CD4-positive, alpha-beta T cell treated with Interleukin-12 subunit alpha and Interleukin-12 subunit beta, for 1 hour (primary cell): ENCODE measurements at regions not wholly inside any gene's neighbourhood (a gene's known extent, or its start where the extent isn't known, plus 50 kb on each side); places are given as distances from the start of the nearest gene placed in this dataset.

Source experiments
- DNase-seq: peaks from one replicate; pipeline ENCODE4 v3.0.0-alpha.2; 2020

GRCh38 chr11:116431842-116432241, 340.9 kb downstream of the BUD13 start:
- no peak for DNase-seq

GRCh38 chr11:116428638-116428975, 344.2 kb downstream of the BUD13 start:
- DNase-seq, result no peak

GRCh38 chr11:116427903-116428637, 344.7 kb downstream of the BUD13 start:
- DNase-seq, result no peak

- DNase-seq, result no peak
Measured at GRCh38 chr11:116427337-116427902, 345.4 kb downstream of the BUD13 start.

- no peak for DNase-seq
Measured at GRCh38 chr11:116426761-116427160, 346.0 kb downstream of the BUD13 start.

GRCh38 chr11:116424615-116425261, 348.0 kb downstream of the BUD13 start:
- no peak for DNase-seq

GRCh38 chr11:116422956-116423600, 349.7 kb downstream of the BUD13 start:
- no peak for DNase-seq

GRCh38 chr11:116422556-116422955, 350.2 kb downstream of the BUD13 start:
- no peak for DNase-seq

- DNase-seq, result no peak
Measured at GRCh38 chr11:116421529-116422185, 351.1 kb downstream of the BUD13 start.

- no peak for DNase-seq
Measured at GRCh38 chr11:116420770-116421528, 351.8 kb downstream of the BUD13 start.

GRCh38 chr11:116420030-116420429, 352.8 kb downstream of the BUD13 start:
- no peak for DNase-seq

GRCh38 chr11:116418388-116419041, 354.3 kb downstream of the BUD13 start:
- no peak for DNase-seq

- DNase-seq, result no peak
Measured at GRCh38 chr11:116416852-116417251, 355.9 kb downstream of the BUD13 start.

GRCh38 chr11:116415095-116415494, 357.7 kb downstream of the BUD13 start:
- DNase-seq, result no peak

GRCh38 chr11:116414357-116414880, 358.4 kb downstream of the BUD13 start:
- DNase-seq, result no peak

- DNase-seq, result no peak
Measured at GRCh38 chr11:116413301-116414242, 359.2 kb downstream of the BUD13 start.

- no peak for DNase-seq
Measured at GRCh38 chr11:116412118-116412889, 360.5 kb downstream of the BUD13 start.

GRCh38 chr11:116409238-116409637, 363.5 kb downstream of the BUD13 start:
- DNase-seq, result no peak

- DNase-seq, result no peak
Measured at GRCh38 chr11:116406042-116406441, 366.7 kb downstream of the BUD13 start.

- no peak for DNase-seq
Measured at GRCh38 chr11:116404462-116404798, 368.4 kb downstream of the BUD13 start.
